Dendritic cell treated with granulocyte-macrophage colony-stimulating factor and Interleukin-4, amounts not matched to agents 40 ng/mL and 50 ng/mL, for 4 days (primary cell): ENCODE measurements at regions not wholly inside any gene's neighbourhood (a gene's known extent, or its start where the extent isn't known, plus 50 kb on each side); places are given as distances from the start of the nearest gene placed in this dataset.

ENCODE experiments used
- H3K27ac Mint-ChIP-seq: one replicate; pipeline ENCODE4 v1.8.0; 2022; ENCODE audit warnings: mild to moderate bottlenecking, mixed read lengths
- H3K27me3 Mint-ChIP-seq: one replicate; pipeline ENCODE4 v1.8.0; 2022; ENCODE audit warnings: mild to moderate bottlenecking, mixed read lengths
- H3K36me3 Mint-ChIP-seq: one replicate; pipeline ENCODE4 v1.8.0; 2022; ENCODE audit warnings: low read depth, mixed read lengths
- H3K4me1 Mint-ChIP-seq: one replicate; pipeline ENCODE4 v1.8.0; 2022; ENCODE audit warnings: low read depth, mixed read lengths
- H3K4me3 Mint-ChIP-seq: one replicate; pipeline ENCODE4 v1.8.0; 2022; ENCODE audit warnings: mild to moderate bottlenecking, moderate library complexity, mixed read lengths
- H3K9me3 Mint-ChIP-seq: one replicate; pipeline ENCODE4 v1.8.0; 2022; ENCODE audit warnings: mixed read lengths
- intact Hi-C: fragments of 100-400 bp; cut with micrococcal nuclease; formaldehyde crosslinking; loops from one replicate; pipeline ENCODE4 v1.15.0; 2022

DNA sequence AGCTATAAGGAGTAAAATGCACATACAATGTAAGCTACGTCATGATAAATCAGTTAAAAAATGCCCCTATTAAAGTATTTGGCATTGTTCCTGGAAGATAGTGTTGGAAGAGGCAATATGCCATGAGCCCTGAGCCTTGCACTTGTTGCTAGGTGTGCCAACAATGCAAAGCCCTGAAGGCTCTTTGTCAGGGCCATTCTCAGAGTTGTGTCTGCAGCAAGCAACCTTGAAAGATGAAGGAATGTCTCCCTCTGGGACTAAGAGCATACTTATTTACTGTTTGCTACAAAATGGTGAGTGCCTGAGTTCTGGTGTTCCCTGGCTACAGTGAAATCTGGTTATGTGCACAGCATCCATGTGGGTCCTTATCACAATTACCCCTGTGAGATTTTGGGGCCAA is 322.3 kb upstream of the FAT3 start:
- no peaks in the 10 kb centered on the region for H3K4me1 Mint-ChIP-seq
- no peak overlapping the region for H3K27ac Mint-ChIP-seq
- intact Hi-C loops, result no loop called here
- no peaks in the 10 kb centered on the region for H3K27me3 Mint-ChIP-seq
- H3K4me3 Mint-ChIP-seq, result no peak overlapping the region
- H3K9me3 Mint-ChIP-seq, result peaks cover 9% of the 10 kb centered on the region
- H3K36me3 Mint-ChIP-seq, result no peaks in the 10 kb centered on the region

DNA sequence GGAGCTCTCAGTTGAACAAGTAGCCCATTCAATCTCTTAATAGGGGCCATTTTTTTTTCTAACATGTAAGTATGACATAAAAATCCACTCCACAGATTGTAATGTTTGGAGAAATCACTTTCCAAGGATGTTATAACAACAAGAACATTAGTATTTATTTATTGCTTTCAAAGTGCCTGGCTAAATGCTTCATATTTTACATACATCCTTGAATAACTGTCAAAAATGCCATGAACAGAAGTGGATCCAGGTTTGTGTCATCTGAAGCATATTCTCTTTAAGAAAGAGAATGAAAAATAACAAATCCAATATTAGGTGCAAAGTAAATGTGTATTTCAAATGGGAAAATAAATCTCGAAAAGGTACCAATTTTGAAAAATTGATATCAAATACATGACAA is 344.0 kb upstream of the FAT3 start:
- H3K9me3 Mint-ChIP-seq, result no peaks in the 10 kb centered on the region
- H3K4me1 Mint-ChIP-seq, result no peaks in the 10 kb centered on the region
- H3K4me3 Mint-ChIP-seq, result no peak overlapping the region
- H3K27ac Mint-ChIP-seq, result no peak overlapping the region
- intact Hi-C loops, result no loop called here
- no peaks in the 10 kb centered on the region for H3K27me3 Mint-ChIP-seq
- H3K36me3 Mint-ChIP-seq, result no peaks in the 10 kb centered on the region

DNA sequence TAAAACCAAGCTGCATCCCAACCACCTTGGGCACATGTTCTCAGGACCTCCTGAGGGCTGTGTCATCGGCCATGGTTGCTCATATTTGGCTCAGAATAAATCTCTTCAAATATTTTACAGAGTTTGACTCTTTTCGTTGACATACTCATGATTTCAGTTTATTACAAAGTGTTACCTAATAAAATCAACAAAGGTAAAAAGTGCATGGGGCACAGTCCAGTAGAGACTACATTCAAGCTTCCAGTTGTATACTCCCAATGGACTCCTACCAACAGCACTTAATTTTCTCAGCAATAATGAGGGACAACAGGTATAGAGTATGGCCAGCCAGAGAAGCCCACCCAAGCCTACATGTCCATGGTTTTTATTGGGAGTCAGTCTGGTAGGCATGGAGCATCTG is 347.9 kb upstream of the FAT3 start:
- Mint-ChIP-seq H3K4me3 (no peak overlapping the region), H3K4me1 (no peaks in the 10 kb centered on the region), H3K9me3 (no peaks in the 10 kb centered on the region), H3K27me3 (no peaks in the 10 kb centered on the region), H3K27ac (no peak overlapping the region), H3K36me3 (no peaks in the 10 kb centered on the region)
- intact Hi-C loops, result no loop called here

GRCh38 chr11:91872243-91872642 is 352.4 kb upstream of the FAT3 start:
- Mint-ChIP-seq H3K36me3 (no peaks in the 10 kb centered on the region), H3K4me1 (no peaks in the 10 kb centered on the region), H3K9me3 (peaks cover 13% of the 10 kb centered on the region), H3K27ac (no peak overlapping the region), H3K27me3 (no peaks in the 10 kb centered on the region), H3K4me3 (no peak overlapping the region)
- intact Hi-C loops, result no loop called here

DNA sequence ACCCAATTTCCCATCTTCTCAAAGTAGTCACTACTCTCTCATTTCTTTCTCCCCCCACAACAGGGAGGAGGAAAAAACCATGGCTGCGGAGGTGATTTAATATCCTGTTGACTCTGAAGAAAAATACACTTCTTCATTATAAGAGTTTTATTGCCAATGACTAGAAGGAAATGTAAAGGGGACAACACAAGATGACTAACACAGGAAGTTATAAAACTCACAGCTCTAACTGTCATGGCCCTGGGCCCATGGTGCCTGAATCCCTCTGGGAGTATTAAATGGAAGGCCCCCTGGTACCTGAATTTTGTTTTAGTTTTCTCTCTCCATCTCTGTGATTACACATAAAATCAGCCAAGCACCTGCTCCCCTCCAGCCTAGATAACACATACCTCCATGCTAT is 352.8 kb upstream of the FAT3 start:
- intact Hi-C loops, result no loop called here
- H3K4me3 Mint-ChIP-seq, result no peak overlapping the region
- H3K4me1 Mint-ChIP-seq, result no peaks in the 10 kb centered on the region
- no peaks in the 10 kb centered on the region for H3K36me3 Mint-ChIP-seq
- no peaks in the 10 kb centered on the region for H3K27me3 Mint-ChIP-seq
- H3K9me3 Mint-ChIP-seq, result peaks cover 13% of the 10 kb centered on the region
- no peak overlapping the region for H3K27ac Mint-ChIP-seq

GRCh38 chr11:91871048-91871447 is 353.6 kb upstream of the FAT3 start:
- Mint-ChIP-seq H3K4me1 (no peaks in the 10 kb centered on the region), H3K9me3 (peaks cover 13% of the 10 kb centered on the region), H3K27me3 (no peaks in the 10 kb centered on the region), H3K4me3 (no peak overlapping the region), H3K36me3 (no peaks in the 10 kb centered on the region), H3K27ac (no peak overlapping the region)
- intact Hi-C loops, result no loop called here

GRCh38 chr11:91869686-91870085 is 354.9 kb upstream of the FAT3 start:
- Mint-ChIP-seq H3K4me3 (no peak overlapping the region), H3K4me1 (no peaks in the 10 kb centered on the region), H3K9me3 (peaks cover 13% of the 10 kb centered on the region), H3K27ac (no peak overlapping the region), H3K27me3 (no peaks in the 10 kb centered on the region), H3K36me3 (no peaks in the 10 kb centered on the region)
- intact Hi-C loops, result no loop called here

- Mint-ChIP-seq H3K36me3 (no peaks in the 10 kb centered on the region), H3K9me3 (peaks cover 19% of the 10 kb centered on the region), H3K27me3 (no peaks in the 10 kb centered on the region), H3K4me3 (no peak overlapping the region), H3K27ac (no peak overlapping the region), H3K4me1 (no peaks in the 10 kb centered on the region)
- intact Hi-C loops, result no loop called here
Measured at GRCh38 chr11:91866642-91867041, 358.0 kb upstream of the FAT3 start.

- intact Hi-C loops, result no loop called here
- H3K36me3 Mint-ChIP-seq, result no peaks in the 10 kb centered on the region
- H3K27me3 Mint-ChIP-seq, result no peaks in the 10 kb centered on the region
- H3K9me3 Mint-ChIP-seq, result peaks cover 6% of the 10 kb centered on the region
- no peaks in the 10 kb centered on the region for H3K4me1 Mint-ChIP-seq
- no peak overlapping the region for H3K4me3 Mint-ChIP-seq
- H3K27ac Mint-ChIP-seq, result no peak overlapping the region
Measured at GRCh38 chr11:91860661-91861060, 364.0 kb upstream of the FAT3 start.

DNA sequence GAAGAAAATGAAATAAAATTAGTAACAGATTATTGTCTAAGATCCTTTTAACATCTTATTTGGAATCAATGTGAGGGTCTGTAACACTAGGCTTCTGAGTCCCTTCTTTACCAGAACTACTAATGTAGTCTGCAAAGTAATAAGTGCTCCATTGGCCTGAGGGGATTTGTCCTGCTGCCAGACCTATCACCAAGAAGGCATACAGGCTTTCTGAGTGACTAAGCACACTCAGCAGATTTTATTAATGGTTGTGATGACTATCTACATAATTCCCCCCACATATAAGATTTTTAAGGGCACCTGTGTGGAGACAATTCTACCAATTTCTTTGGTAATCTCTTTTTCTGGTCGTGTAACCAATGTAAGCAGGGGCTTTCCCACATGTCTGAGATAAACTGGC is 365.0 kb upstream of the FAT3 start:
- intact Hi-C loops, result no loop called here
- H3K4me1 Mint-ChIP-seq, result no peaks in the 10 kb centered on the region
- H3K27ac Mint-ChIP-seq, result no peak overlapping the region

DNA sequence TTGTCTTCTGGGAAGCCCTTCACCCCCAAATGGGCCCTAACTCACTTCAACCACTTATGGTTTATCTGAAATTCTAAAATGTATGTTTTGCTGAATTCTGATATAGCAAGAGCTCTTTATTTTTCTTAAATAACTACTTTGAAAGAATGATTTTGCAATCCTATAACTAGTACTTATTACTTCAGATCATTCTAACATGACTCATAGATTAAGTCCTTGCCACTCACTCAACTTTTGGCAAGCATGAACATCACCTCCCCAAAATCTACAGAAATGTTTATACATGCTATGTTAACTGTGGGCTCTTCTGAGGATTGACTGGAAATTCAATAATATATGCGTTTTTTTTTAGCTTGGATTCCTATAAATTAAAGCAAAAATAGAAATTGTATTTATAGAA is 367.4 kb upstream of the FAT3 start:
- no peaks in the 10 kb centered on the region for H3K36me3 Mint-ChIP-seq
- no peaks in the 10 kb centered on the region for H3K9me3 Mint-ChIP-seq
- no peaks in the 10 kb centered on the region for H3K27me3 Mint-ChIP-seq
- no peak overlapping the region for H3K27ac Mint-ChIP-seq
- H3K4me1 Mint-ChIP-seq, result no peaks in the 10 kb centered on the region
- intact Hi-C loops, result no loop called here
- no peak overlapping the region for H3K4me3 Mint-ChIP-seq

More for the DNA sequence above, 365.0 kb upstream of the FAT3 start:
- no peak overlapping the region for H3K4me3 Mint-ChIP-seq
- H3K36me3 Mint-ChIP-seq, result no peaks in the 10 kb centered on the region
- no peaks in the 10 kb centered on the region for H3K27me3 Mint-ChIP-seq
- peaks cover 6% of the 10 kb centered on the region for H3K9me3 Mint-ChIP-seq

DNA sequence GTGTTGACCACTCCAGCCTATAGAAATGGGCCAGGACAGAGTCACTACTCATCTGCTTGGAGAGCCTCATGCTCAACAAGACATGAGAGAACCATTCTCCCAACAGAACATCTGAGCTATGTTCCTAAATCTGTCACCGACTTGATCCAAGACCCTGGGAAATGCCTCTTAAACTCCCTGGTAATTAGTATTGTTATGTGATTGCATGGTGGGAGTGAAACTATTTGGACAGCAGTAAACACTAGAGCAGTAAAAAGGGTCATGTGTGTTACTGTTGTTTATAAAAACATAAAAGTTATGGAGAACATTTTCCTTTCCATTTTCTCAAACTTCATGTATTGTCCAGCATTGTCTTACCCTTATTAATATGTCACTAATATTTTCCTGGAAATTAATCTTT is 369.8 kb upstream of the FAT3 start:
- intact Hi-C loops, result no loop called here
- H3K4me3 Mint-ChIP-seq, result no peak overlapping the region
- no peaks in the 10 kb centered on the region for H3K36me3 Mint-ChIP-seq

GRCh38 chr11:91854171-91854570 is 370.4 kb upstream of the FAT3 start:
- no peaks in the 10 kb centered on the region for H3K27me3 Mint-ChIP-seq
- H3K9me3 Mint-ChIP-seq, result peaks cover 12% of the 10 kb centered on the region
- no peak overlapping the region for H3K4me3 Mint-ChIP-seq
- no peaks in the 10 kb centered on the region for H3K4me1 Mint-ChIP-seq
- H3K36me3 Mint-ChIP-seq, result no peaks in the 10 kb centered on the region
- intact Hi-C loops, result no loop called here
- no peak overlapping the region for H3K27ac Mint-ChIP-seq

More for the DNA sequence above, 369.8 kb upstream of the FAT3 start:
- Mint-ChIP-seq H3K27me3 (no peaks in the 10 kb centered on the region), H3K4me1 (no peaks in the 10 kb centered on the region), H3K9me3 (peaks cover 6% of the 10 kb centered on the region), H3K27ac (no peak overlapping the region)

- Mint-ChIP-seq H3K27me3 (no peaks in the 10 kb centered on the region), H3K36me3 (no peaks in the 10 kb centered on the region), H3K27ac (no peak overlapping the region), H3K4me1 (no peaks in the 10 kb centered on the region), H3K4me3 (no peak overlapping the region), H3K9me3 (peaks cover 12% of the 10 kb centered on the region)
- intact Hi-C loops, result no loop called here
Measured at GRCh38 chr11:91851908-91852307, 372.7 kb upstream of the FAT3 start.

- Mint-ChIP-seq H3K27ac (no peak overlapping the region), H3K27me3 (no peaks in the 10 kb centered on the region), H3K9me3 (peaks cover 12% of the 10 kb centered on the region), H3K4me3 (no peak overlapping the region), H3K36me3 (no peaks in the 10 kb centered on the region), H3K4me1 (no peaks in the 10 kb centered on the region)
- intact Hi-C loops, result no loop called here
Measured at GRCh38 chr11:91850533-91851275, 373.9 kb upstream of the FAT3 start.
